ENCODE measurements at regions not wholly inside any gene's neighbourhood (a gene's known extent, or its start where the extent isn't known, plus 50 kb on each side); places are given as distances from the start of the nearest gene placed in this dataset.

GRCh38 chr2:51324051-51324450 lies 292.1 kb upstream of the NRXN1 start:
- Histone ChIP-seq H3K4me1 (ENCODE audit: control insufficient read depth, insufficient read depth, low read length) (no peaks in the 10 kb centered on the region), H3K27me3 (ENCODE audit: control insufficient read depth, insufficient read depth, low read length, poor library complexity, severe bottlenecking) (peaks cover 12% of the 10 kb centered on the region), H3K4me3 (ENCODE audit: low read length) (no peak overlapping the region), H3K9me3 (ENCODE audit: control insufficient read depth, low read length) (peaks cover under 1% of the 10 kb centered on the region), H3K27ac (ENCODE audit: low read depth, low read length) (no peak overlapping the region), H3K9ac (ENCODE audit: extremely low read depth, low read length, poor library complexity, severe bottlenecking) (no peak overlapping the region), H3K36me3 (ENCODE audit: control insufficient read depth, insufficient read depth, low read length) (no peaks in the 10 kb centered on the region)
- Mint-ChIP-seq H3K4me1 (peaks cover 4% of the 10 kb centered on the region), H3K4me3 (no peak overlapping the region), H3K9me3 (peaks cover 10% of the 10 kb centered on the region), H3K27me3 (ENCODE audit: insufficient read depth) (peaks cover 2% of the 10 kb centered on the region), H3K36me3 (ENCODE audit: low read depth) (peaks cover 2% of the 10 kb centered on the region), H3K27ac (no peak overlapping the region)
- DNase-seq: no peak
- TF ChIP-seq CTCF (conservative IDR thresholded peaks at IDR 0.05): no peak
- 59% methylated on average over 3 of the region's 4 CpGs; no CpG with 5 or more reads in 1 of the 2 experiments for WGBS, 2 experiments (ENCODE audit: insufficient coverage in 1 of 2, insufficient read length in 1 of 2)

GRCh38 chr2:51322613-51323012 lies 290.7 kb upstream of the NRXN1 start:
- WGBS, 2 experiments (ENCODE audit: insufficient coverage in 1 of 2, insufficient read length in 1 of 2): 93 to 100% methylated on average over 1 of the region's 1 CpG
- Histone ChIP-seq H3K9ac (ENCODE audit: extremely low read depth, low read length, poor library complexity, severe bottlenecking) (no peak overlapping the region), H3K9me3 (ENCODE audit: control insufficient read depth, low read length) (peaks cover 10% of the 10 kb centered on the region), H3K4me1 (ENCODE audit: control insufficient read depth, insufficient read depth, low read length) (no peaks in the 10 kb centered on the region), H3K4me3 (ENCODE audit: low read length) (no peak overlapping the region), H3K27ac (ENCODE audit: low read depth, low read length) (no peak overlapping the region), H3K27me3 (ENCODE audit: control insufficient read depth, insufficient read depth, low read length, poor library complexity, severe bottlenecking) (peaks cover 5% of the 10 kb centered on the region), H3K36me3 (ENCODE audit: control insufficient read depth, insufficient read depth, low read length) (no peaks in the 10 kb centered on the region)
- no peak overlapping the region for H3K4me3 Mint-ChIP-seq
- H3K36me3 Mint-ChIP-seq (ENCODE audit: low read depth): peaks cover 2% of the 10 kb centered on the region
- TF ChIP-seq CTCF (conservative IDR thresholded peaks at IDR 0.05): no peak
- peaks cover 4% of the 10 kb centered on the region for H3K4me1 Mint-ChIP-seq
- DNase-seq: no peak
- peaks cover 2% of the 10 kb centered on the region for H3K27me3 Mint-ChIP-seq (ENCODE audit: insufficient read depth)
- no peak overlapping the region for H3K27ac Mint-ChIP-seq
- H3K9me3 Mint-ChIP-seq: peaks cover 23% of the 10 kb centered on the region

- no peaks in the 10 kb centered on the region for H3K9me3 Mint-ChIP-seq
- no peaks in the 10 kb centered on the region for H3K27me3 Mint-ChIP-seq (ENCODE audit: insufficient read depth)
- H3K9me3 ChIP-seq (ENCODE audit: control insufficient read depth, low read length): no peaks in the 10 kb centered on the region
- no peak for DNase-seq
- H3K27ac ChIP-seq (ENCODE audit: low read depth, low read length): no peak overlapping the region
- no peak overlapping the region for H3K4me3 ChIP-seq (ENCODE audit: low read length)
- H3K36me3 ChIP-seq (ENCODE audit: control insufficient read depth, insufficient read depth, low read length): no peaks in the 10 kb centered on the region
- no peak overlapping the region for H3K4me3 Mint-ChIP-seq
- no peak overlapping the region for H3K9ac ChIP-seq (ENCODE audit: extremely low read depth, low read length, poor library complexity, severe bottlenecking)
- H3K4me1 ChIP-seq (ENCODE audit: control insufficient read depth, insufficient read depth, low read length): no peaks in the 10 kb centered on the region
- H3K27ac Mint-ChIP-seq: no peak overlapping the region
- no peak for TF ChIP-seq CTCF (conservative IDR thresholded peaks at IDR 0.05)
- no peaks in the 10 kb centered on the region for H3K36me3 Mint-ChIP-seq (ENCODE audit: low read depth)
- 88 to 100% methylated on average over 1 of the region's 1 CpG for WGBS, 2 experiments (ENCODE audit: insufficient coverage in 1 of 2, insufficient read length in 1 of 2)
- H3K27me3 ChIP-seq (ENCODE audit: control insufficient read depth, insufficient read depth, low read length, poor library complexity, severe bottlenecking): no peaks in the 10 kb centered on the region
- no peaks in the 10 kb centered on the region for H3K4me1 Mint-ChIP-seq
Observed at GRCh38 chr2:51304311-51304710, 272.4 kb upstream of the NRXN1 start.
